HG02588 (cell line): ENCODE measurements at regions not wholly inside any gene's neighbourhood (a gene's known extent, or its start where the extent isn't known, plus 50 kb on each side); places are given as distances from the start of the nearest gene placed in this dataset.

Source experiments
- ATAC-seq: cut with Tn5 transposase; IDR thresholded peaks from one replicate; pipeline ENCODE4 v1.9.1; 2021; ENCODE audit warnings: mild to moderate bottlenecking, moderate library complexity; ENCODE audit not compliant: unreplicated experiment

DNA sequence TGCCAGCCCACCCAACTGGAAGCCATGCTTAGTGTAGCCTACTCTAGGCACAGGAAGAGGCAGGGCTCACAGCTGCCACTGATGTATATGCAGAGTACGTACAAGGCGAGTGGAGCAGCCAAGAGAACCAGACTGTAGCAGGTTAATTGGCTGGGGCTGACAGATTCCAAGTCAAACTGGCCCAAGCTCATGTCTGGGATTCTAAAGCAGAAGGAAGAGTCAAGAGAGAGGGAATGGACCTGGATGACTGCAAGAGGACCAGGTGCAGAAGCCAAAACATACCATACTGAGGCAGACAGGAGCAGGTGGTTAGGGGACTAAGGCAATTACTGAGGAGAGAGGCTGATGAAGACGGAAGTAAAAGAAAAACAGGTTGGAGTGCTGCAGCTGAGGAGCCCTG lies 51.3 kb upstream of the LRRN2 start:
- ATAC-seq, result no peak

DNA sequence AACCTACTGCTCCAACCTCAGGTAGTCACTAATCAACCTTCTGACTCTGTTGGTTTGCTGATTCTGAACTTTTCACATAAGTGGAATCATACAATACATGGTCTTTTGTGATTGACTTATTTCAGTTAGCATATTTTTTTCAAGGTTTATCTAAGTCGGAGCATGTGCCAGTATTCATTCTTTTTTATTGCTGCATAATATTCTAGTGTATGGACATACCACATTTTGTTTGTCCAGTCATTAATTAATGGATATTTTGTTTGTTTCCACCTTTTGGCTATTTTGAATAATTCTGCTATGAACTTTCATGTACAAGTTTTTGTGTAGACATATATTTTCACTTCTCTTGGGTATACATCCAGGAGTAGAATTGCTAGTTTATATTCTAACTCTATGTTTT lies 53.0 kb upstream of the LRRN2 start:
- ATAC-seq, result no peak

DNA sequence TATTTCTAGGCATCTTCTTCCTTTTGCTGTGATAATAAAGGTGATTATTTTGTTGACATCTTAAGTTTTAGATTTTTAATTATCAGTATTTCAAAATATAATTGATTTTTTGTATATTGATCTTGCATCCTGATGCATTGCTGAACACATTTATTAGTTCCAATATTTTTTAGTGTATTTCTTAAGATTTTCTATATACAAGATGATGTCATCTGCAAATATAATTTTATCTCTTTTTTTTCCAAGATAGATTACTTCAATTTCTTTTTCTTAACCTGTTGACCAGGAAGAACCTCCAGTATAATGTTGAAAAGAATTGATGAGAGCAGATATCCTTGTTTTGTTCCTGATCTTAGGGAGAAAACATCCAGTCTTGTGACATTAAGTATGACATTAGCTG lies 54.8 kb upstream of the LRRN2 start:
- ATAC-seq, result no peak

DNA sequence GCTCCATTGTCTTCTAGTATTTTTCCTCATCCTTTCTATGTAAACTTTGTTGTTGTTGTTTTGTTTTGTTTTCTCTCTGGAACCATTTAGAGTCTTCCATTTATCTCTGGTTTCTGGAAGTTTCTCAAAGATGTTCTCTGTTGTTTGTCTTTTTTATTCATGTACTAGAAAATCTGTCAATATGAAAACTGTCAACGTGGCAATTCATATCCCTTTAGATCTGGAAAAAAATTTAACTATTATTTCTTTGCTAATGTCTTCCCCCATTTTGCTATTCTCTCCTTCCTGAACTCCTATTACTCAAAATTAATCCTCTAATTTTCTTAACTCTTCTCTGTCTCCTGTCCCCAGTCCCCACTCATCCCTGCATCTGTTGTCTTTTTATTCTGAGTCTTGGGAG lies 55.9 kb upstream of the LRRN2 start:
- ATAC-seq, result no peak

DNA sequence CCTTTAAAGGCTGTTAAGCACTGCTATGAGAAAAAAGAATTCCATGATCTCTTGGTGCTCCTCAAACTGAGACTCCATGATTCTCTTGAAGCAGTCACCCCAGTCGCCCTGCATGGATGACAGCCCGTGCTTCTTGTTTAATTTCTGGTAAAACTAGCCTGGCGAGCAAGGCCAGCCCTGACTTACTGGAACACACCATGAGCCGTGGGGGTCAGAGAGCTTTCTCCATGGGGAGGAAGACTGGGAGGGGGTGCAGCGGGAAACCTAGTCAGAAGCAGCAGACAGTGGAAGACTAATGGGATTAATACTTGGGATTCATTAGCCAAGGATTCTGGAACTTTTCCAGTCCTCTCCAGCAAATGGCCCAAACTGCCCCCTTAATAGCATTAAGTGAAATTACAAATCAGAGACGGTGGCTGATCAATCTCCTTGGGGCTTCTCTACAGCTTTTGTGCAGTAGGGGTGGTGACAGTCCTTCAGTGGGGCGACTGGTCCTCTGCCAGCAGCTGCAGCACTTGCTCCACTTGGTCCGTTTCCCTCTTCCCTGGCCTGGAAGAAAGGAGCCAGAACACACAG lies 57.2 kb upstream of the LRRN2 start:
- ATAC-seq, result no peak

DNA sequence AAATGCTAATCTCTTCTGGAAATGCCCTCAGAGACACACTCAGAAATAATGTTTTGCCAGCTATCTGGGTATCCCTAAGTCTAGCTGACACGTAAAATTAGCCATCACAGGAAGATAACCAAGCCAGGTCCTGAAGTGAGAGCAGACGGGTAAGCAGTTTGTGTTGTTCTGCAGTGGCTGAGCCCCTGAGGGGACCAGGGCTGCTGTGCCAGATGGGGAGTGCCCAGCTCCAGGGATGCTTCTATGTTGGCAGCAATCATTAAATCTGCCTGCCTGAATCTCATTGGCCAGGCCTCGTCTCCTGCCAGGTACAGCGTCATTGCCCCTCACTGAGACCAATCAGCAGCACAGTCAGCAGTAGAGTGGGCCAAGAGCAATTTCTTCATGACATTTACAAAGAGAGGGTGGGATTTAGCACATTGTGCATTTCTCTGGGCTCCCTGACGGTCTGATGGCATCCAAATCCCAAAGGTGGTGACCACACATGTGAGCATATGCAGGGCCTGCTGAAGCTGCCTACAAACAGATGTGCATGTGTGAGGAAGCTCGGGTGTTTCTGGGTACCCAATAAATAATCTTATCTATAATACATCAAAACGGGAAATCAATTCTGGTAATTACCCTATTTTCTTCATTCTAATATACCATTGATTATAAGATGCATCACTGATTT lies 58.7 kb upstream of the LRRN2 start:
- ATAC-seq, result no peak

DNA sequence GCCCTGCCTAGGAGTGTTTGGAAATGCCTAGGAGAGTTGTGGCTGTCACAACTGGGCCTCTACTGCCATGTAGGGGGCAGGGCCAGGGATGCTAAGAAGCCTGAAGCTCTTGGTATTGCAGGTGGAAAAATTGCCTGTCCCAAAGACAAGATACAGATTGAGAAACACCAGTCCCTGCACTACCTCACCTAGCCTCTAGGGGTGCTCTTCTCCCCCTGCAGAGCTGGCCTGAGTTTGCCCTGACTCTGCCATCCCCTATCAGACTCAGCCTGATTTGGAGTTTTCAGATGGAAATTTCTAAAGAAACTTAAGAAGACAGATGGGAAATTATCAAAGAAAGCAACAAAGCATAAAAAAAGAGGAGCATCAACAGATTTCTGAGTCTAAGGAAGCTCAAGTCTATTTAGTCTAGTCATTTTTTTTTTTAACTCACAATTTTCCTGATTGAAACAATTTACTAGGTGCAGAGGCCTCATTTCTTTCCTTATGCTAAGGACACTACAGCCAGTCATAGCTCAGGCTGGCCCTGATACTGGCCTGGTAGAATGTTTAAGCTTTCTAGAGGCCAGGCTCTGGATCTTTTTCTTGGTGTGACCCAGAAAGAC lies 61.4 kb upstream of the LRRN2 start:
- no peak for ATAC-seq

DNA sequence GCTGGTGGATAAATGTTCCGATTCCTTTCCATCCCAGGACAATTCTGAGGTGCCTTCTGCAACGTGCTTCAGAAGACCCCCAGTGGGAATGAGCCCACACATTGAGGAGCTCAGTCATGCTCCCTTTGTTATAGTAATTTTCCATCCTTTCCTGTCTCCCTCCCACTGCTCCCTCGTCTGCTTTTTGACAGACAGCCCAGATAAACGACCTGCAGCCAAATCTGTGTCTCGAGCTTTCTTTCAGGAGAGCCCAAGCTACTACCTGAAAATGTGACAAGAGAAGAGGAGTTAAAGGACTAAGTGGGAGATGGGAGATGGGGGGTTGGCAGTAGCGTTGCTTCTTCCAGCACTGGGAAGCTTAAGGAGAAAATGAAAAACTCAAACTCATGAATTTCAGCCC lies 65.9 kb upstream of the LRRN2 start:
- no peak for ATAC-seq

DNA sequence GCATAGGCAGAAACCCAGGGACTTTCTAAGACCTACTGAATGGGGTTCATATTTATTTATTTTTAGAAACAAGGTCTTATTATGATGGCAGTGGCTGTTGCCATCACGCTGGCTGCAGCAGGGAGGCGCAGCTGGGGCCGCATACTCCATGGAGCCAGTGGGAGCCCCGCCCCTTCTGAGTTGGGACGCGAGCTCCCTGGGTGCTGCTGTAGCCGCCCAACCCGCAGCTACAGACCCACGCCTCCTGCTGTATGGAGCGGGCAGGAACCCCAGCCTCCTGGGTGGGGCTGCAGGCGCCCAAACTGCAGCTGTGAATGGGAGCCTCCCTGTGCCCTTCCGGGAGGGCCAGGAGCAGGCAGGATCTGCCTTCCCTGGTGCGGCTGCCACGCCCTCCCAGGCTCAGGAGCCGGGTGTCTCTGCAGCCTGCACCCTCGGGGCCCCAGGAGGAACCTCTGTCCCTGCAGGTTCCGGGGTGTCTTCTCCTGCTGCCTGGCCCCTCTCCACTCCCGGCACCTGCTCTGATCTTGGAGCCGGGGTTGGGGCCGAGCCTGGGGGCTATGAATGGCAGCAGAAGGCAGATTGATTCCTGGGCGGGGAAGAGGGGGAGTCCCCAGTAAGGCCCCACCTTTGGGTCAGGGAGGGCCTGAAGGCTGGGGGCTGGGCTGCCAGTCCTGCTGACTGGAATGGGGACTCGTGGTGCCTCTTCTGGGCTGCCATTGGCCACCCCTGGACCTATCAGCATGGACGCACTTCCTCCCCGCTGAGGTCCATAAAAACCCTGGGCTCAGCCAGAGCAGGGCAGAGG lies 66.5 kb upstream of the LRRN2 start:
- ATAC-seq, result no peak

DNA sequence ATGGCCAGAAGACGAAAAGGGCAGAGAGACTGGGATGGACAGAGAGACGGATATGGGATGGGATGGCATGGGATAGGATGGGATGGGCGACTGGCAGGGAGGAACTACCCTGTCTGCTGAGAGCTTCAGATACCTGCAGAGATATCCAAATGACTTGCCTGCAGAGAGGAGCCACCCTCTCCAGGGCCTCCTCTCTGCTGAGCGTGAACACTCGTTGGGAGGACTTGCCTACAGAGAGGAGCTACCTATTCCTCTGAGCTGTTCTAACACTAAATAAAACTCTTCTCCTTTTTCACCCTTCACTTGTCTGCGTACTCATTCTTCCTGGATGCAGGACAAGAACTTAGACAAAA lies 67.1 kb upstream of the LRRN2 start:
- no peak for ATAC-seq

DNA sequence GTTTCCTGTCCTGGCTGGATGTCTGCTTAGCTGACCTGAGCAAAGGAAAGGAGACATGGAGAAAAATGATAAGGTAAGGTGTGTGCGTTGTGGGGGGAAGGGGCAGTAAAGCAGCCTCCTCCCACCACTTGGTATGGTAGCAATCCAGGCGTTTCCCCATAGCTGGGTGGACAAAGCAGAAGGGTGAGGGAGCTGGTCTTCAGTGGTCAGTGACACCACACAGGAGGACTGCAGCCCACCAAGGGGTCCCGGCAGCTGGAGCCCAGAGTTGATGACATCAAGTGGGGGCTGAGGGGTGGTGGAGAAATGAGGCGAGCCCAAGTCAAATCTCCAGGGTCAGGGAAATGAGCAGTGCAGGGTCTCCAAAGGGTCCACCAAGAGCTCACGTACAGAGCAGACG lies 69.3 kb upstream of the LRRN2 start:
- no peak for ATAC-seq

DNA sequence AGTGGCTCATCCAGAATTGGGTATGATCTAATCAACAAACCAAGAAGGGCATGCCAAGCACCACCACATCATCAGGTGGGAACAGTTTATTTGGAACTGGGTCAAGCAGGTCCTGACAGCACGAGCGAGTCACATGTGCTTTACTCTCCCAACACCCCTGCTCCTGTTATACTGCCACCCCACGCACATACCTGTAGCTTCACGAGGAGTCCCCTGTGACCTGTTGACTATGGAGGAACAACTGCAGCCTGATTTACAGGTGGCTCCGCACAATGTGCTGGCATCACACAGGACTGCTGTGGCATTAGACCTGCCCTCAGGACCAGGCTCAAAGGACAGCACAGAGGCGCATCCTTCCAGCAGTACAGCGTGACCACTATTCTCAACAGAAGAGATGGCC lies 70.8 kb upstream of the LRRN2 start:
- ATAC-seq, result no peak

DNA sequence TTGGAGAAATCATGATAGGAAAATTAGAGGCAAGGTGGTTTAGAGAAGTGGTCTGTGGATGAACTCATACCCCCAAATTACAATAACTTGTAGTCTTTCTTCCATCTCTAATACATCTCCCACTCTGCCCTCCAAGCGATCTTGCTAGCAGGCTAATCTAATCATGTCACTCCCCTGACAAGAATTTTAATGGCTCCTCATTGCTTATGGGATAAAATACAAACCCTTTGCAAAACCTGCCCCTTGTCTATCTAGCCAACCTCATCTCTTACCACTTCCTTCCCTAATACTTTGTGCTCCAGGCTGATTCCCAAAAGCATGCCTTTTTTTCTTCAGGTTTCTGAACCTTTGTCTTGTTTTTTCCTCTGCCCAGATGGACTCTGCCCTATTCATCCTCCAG lies 71.3 kb upstream of the LRRN2 start:
- ATAC-seq, result no peak

DNA sequence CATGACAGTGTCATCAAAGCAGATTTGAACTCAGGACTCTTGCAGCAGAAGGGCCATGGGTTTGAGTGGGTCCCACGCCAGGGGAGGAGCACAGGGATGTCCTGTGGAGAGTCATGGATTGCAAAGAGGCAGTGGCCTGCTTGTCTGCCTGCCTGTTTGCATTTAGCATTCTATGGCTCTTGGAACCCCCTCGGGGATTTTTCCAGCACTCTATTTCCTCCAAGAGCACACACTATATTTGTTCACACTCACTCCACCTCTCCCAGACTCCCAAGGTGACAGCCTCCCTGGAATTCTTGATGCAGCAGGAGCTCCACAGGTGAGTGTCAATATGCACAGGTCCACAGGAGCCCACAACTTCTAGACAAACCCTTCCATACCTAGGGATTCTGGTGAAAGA lies 73.1 kb upstream of the LRRN2 start:
- no peak for ATAC-seq

DNA sequence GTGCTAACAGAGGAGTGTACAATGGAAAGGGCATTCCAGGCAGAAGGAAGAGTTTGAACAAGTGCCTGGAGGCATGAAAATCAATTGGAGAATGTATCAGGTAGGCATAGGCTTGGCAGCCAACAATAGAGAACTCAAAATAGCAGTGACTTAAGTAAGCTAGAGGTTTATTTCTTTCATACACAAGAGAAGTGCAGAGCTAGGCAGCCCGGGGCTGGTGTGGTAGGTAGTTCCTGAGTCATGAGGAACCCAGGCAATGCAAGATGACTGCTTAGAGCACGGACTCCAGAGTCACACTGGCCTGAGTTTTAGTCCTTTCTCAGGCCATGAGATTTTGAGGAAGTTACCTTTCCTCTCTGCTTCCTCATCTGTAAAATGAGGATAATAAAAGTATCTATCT lies 74.8 kb upstream of the LRRN2 start:
- ATAC-seq, result no peak

DNA sequence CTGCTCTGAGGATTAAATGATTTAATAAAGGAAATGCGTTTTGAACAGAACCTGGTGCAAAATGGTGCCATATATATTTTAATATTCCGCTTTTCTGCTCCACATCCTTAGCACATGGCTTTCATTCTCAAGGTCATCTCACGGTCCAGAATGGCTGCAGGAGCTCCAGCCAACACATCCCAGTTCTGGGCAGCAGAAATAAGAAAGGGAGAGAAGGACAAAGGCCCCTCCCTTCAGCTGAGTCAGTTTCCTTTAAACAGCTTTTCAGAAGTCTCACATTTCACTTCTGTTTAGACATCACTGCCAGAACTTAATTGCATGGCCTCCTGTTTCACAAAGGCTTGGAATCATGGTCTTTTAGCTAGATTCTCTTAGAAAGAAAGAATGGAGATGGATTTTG lies 75.2 kb upstream of the LRRN2 start:
- ATAC-seq, result no peak

DNA sequence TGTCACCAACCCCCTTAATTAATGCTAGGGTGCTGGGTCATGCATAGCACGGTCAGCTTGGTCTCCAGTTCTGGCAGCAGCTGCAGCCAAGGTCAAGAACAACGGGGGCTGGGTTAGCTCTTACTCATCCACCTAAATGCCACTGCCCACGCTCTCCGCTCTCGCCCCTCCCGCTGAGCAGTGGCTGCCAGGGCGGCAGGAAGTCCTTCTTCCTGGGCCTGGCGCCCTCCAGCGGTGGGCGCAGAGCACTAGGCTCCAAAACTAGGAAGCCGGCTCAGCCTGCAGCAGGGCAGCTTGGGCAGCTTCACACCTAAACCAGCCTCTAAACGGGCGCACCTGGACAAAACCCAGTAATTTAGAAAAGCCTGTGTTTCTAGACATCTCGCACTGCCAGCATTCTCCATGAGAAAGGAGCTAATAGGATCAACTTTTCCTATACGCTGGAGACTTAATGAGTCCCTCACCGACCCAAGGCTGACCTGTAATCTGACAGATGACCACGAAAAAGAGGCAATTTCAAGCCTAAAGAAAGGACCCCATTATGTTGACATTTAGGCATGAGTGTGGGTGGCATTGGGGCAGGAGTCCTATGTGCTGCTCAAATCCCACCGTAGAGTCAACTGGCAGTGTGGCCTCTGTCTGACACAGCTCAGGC lies 78.4 kb upstream of the LRRN2 start:
- ATAC-seq, result peak; percentile 66

DNA sequence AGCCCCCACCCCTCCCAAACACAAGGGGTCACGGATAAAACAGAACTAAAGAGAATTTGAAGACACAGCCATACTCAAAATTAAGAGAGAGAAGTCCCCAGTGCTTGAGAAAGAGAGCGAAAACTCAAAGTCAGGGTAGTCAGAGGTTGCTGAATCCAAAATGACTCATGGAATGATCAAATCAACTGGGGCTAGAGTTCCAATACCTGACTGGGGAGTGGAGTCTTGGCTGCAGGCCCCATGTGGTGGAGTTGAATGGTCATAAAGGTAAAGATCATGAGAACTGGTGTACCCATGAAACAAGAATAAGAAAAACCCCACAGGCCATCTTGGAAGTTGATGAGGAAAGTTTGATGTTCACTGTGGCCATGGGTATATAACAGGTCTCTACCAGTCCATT lies 84.5 kb upstream of the LRRN2 start:
- no peak for ATAC-seq

DNA sequence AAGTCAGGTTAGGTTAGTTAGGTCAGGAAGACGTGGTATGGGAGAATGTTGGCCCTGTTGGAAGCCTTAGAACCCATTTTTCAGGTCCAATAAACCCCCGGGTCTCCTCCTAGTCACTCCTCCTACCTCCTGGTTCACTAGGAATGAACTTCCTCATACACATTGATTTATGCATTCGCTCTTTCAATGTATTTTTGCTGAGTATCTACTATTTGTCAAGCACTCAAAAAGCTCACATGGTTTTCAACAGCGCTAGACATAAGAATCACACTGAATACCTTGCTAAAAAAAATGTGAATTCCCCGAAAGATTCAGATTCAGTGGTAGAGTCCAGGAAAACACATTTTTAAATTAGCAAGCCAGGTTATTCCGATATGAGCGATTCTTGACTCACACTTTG lies 85.8 kb upstream of the LRRN2 start:
- no peak for ATAC-seq

DNA sequence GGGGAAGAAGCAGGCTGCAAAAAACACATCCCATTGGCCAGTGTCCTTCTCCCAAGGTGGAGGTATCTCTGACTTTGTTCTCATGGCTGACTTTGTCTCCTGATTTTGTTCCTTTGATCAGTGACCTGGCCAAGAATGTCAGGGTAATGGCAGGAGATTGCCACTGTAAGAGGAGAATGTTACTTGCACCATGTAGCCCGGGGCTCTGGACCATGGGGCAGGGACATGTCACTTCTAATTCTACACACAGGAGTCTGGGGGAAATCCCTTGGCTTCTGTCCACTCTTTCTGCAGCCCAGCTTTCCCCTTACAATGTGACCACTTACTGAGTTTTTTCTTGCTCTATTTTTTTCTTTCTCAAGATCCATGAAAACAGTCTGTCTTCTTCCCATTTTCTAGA lies 87.7 kb upstream of the LRRN2 start:
- no peak for ATAC-seq

DNA sequence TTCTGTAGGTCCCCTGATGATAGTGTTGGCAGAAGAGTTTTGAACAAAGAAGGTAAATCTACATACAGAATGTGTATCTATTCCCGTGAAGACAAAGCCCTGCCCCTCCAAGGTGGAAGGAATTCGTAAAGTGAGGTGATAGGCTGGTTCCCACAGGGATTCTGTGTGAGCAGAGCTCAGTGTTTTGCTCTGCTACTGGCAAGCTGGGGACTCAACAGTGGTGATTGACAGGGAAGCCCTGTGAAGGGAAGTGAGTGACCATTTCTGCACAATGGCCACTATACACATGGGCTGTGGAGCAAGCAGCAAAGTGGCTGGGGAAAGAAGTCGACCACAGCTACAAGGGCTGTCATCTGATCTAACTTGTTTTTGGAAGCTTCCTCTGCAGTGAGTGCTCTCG lies 90.0 kb upstream of the LRRN2 start:
- no peak for ATAC-seq

DNA sequence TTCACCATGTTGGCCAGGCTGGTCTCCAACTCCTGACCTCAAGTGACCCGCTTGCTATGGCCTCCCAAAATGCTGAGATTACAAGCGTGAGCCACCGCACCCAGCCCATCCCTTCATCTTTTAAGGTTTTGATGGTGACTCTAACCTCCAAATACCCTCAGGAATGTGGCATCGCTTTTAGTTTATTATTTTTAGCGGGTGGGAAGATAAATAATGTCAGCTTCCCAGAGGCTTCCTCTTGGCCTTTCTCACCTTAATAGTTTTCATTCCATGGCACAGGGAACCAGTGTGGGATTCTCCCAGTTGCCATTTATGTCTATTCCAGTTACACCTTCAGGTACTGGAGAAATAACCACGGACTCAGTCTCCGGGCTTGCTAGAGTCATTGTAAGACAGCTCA lies 92.1 kb upstream of the LRRN2 start:
- ATAC-seq, result no peak
